ENCODE measurements at regions not wholly inside any gene's neighbourhood (a gene's known extent, or its start where the extent isn't known, plus 50 kb on each side); places are given as distances from the start of the nearest gene placed in this dataset.

- TF ChIP-seq CTCF (IDR thresholded peaks at IDR 0.05) (no peak), POLR2A (IDR thresholded peaks at IDR 0.05) (no peak)
Observed at GRCh38 chr16:8458481-8459046, 131.7 kb downstream of the TMEM114 start.

Measured in adrenal gland (tissue), 5 donors.